IPS-20b (cell line): ENCODE measurements at regions not wholly inside any gene's neighbourhood (a gene's known extent, or its start where the extent isn't known, plus 50 kb on each side); places are given as distances from the start of the nearest gene placed in this dataset.
"Not testable (repeated sequence)": the region's sequence is repeated elsewhere in the genome, so short reads cannot be mapped to it uniquely, and the experiment has no call there.

Source experiments
- H3K27ac ChIP-seq: one replicate; pipeline ENCODE4 v1.5.1; 2013; ENCODE audit warnings: low read length
- H3K27me3 ChIP-seq: 2 replicates; pipeline ENCODE4 v1.6.1; 2013; ENCODE audit warnings: mild to moderate bottlenecking, low read length, inconsistent platforms; ENCODE audit not compliant: insufficient read depth
- H3K36me3 ChIP-seq: 2 replicates; pipeline ENCODE4 v1.6.1; 2013; ENCODE audit warnings: low read depth, mild to moderate bottlenecking, inconsistent platforms, low read length, moderate library complexity; ENCODE audit not compliant: insufficient read depth
- H3K4me1 ChIP-seq: 2 replicates; pipeline ENCODE4 v1.6.1; 2013; ENCODE audit warnings: mild to moderate bottlenecking, control low read depth, inconsistent platforms, low read length, moderate library complexity; ENCODE audit not compliant: insufficient read depth
- H3K4me3 ChIP-seq: 2 replicates; pipeline ENCODE4 v1.5.1; 2013; ENCODE audit warnings: mild to moderate bottlenecking, low read length, inconsistent platforms
- H3K9ac ChIP-seq: 2 replicates; pipeline ENCODE4 v1.6.1; 2013; ENCODE audit warnings: low read depth, mild to moderate bottlenecking, inconsistent platforms, low read length, moderate library complexity
- H3K9me3 ChIP-seq: 2 replicates; pipeline ENCODE4 v1.6.1; 2013; ENCODE audit warnings: mild to moderate bottlenecking, low read depth, low read length, inconsistent platforms; ENCODE audit not compliant: insufficient read depth

DNA sequence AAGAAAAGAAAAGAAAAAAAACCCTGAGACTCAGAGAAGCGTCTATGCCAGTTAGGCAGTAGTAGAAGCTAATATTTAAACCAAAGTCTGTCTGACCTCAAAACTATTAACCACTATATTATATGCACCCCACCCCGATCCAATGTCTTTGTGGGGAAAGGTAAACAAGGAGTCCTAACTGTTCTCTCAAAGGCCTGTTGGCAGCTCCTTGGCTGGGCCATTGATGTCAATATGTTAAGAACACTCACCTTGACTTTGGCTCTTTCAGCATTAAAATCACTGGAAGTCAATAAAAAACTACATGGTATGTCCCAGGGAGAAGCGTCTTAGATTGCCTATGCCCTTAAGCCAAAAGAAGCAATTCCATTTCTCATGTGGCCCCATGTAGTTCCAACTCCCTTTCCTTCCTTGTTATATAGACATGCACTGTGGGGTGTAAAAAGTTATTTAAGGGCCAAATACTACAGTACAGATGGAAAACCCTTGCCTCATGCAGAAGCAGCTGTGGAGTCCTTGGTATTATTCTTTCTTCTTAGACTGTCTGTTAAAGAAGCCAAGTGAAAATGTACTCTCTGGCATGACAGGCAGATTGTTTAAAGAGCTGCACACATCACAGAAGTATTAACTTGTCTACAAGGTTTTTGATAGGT, 308.6 kb upstream of the RPS23 start:
- Histone ChIP-seq H3K27me3 (no peaks in the 10 kb centered on the region), H3K9ac (no peak overlapping the region), H3K36me3 (peaks cover 8% of the 10 kb centered on the region; the same call in 1 of the 2 replicates), H3K4me1 (peaks cover 7% of the 10 kb centered on the region; the same call in 1 of the 2 replicates), H3K4me3 (no peak overlapping the region), H3K27ac (no peak overlapping the region), H3K9me3 (peaks cover 51% of the 10 kb centered on the region)

DNA sequence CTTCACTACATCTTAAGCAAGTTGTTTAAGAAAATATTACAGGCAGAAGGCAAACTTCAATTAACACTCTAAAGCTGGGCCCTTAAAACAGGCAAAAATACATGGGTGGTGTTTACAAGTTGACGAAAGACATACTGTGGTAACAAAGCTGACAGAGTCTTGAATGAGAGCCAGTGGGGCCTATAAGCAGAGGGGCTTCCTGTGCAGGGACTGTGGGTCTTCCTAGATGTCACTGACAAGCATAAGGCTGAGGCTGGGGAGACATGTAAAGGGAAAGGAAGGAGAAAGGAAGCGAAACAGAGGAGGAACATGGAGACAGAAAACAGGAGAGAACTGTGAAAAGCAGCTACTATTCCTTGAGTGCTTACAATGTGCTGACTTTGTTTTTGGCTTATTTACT, 308.0 kb upstream of the RPS23 start:
- Histone ChIP-seq H3K9me3 (peaks cover 51% of the 10 kb centered on the region), H3K36me3 (peaks cover 8% of the 10 kb centered on the region; the same call in 1 of the 2 replicates), H3K4me3 (no peak overlapping the region), H3K4me1 (peaks cover 3% of the 10 kb centered on the region; the same call in 1 of the 2 replicates), H3K27ac (no peak overlapping the region), H3K9ac (no peak overlapping the region), H3K27me3 (no peaks in the 10 kb centered on the region)

DNA sequence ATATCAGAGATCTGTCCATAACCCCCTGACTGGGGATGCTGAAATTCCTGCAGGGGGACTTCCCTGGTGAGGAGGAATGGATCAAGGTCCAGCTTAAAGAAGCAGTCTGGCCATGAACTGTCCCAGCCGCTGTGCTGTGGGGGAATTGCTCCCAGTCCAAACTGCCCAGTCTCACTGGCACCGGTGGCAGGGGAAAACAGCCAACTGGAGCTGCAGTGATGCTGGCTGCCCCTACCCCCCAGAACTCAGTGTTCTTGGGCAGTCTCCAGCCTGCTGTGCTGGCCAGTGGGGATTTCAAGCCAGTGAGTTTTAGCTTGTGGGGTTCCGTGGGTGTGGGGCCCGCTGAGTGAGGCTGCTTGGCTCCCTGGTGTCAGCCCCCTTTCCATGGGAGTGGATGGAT, 306.5 kb upstream of the RPS23 start:
- H3K27me3 ChIP-seq, result no peaks in the 10 kb centered on the region
- no peak overlapping the region for H3K27ac ChIP-seq
- no peak overlapping the region for H3K9ac ChIP-seq
- H3K4me1 ChIP-seq, result no peaks in the 10 kb centered on the region
- H3K9me3 ChIP-seq, result peaks cover 37% of the 10 kb centered on the region
- H3K36me3 ChIP-seq, result no peaks in the 10 kb centered on the region; the same call in 1 of the 2 replicates
- H3K4me3 ChIP-seq, result no peak overlapping the region

DNA sequence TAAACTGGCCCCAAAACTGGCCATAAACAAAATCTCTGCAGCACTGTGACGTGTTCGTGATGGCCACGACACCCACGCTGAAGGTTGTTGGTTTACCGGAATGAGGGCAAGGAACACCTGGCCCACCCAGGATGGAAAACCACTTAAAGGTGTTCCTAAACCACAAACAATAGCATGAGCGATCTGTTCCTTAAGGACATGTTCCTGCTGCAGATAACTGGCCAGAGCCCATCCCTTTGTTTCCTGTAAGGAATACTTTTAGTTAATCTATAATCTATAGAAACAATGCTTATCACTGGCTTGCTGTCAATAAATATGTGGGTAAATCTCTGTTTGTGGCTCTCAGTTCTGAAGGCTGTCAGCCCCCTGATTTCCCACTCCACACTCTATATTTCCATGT, 305.2 kb upstream of the RPS23 start:
- H3K27ac ChIP-seq, H3K4me1 ChIP-seq, H3K36me3 ChIP-seq, H3K9ac ChIP-seq, H3K27me3 ChIP-seq, H3K4me3 ChIP-seq: not testable (repeated sequence)
- H3K9me3 ChIP-seq, result peaks cover 26% of the 10 kb centered on the region; the same call in 1 of the 2 replicates

DNA sequence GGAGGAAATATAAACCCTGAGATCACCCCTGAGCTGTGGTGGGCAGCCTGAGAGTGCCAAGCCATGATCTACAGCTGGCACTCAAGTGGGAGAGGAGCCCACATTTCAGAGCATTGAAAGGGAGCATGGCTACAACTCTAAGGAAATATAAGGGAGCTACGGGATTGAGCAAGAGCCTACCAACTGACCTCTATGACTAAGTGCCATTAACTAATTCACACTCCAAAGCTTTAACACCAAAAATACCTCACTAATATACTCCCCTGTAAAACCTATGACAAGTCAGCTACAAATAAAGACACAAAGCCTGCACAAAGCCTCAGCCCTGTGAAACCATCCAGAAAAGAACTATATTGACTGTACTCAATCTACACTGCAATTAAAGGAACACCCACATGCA, 286.8 kb upstream of the RPS23 start:
- Histone ChIP-seq H3K9ac (no peak overlapping the region), H3K4me1 (no peaks in the 10 kb centered on the region), H3K27ac (no peak overlapping the region), H3K36me3 (no peaks in the 10 kb centered on the region), H3K9me3 (no peaks in the 10 kb centered on the region), H3K4me3 (no peak overlapping the region), H3K27me3 (no peaks in the 10 kb centered on the region)

DNA sequence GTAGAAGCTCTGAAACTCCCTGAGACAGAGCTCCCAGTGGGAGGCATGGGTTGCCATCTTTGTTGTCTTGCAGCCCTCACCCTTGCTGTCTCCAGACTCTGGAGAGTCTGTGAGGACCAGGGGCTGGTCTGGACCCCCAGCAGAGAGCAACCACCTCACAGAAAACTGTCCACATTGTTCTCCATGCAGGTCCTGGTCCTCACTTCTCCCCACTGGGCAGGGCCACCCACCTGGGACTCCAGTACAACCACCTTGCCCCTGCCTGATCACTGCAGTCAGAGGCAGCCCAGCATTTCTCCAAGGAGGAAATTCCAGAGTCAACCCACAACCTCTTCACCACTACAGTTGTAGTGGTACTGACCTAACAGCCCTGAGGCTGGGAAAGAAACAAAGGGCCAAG, 285.6 kb upstream of the RPS23 start:
- Histone ChIP-seq H3K27me3 (no peaks in the 10 kb centered on the region), H3K36me3 (no peaks in the 10 kb centered on the region), H3K4me3 (no peak overlapping the region), H3K9ac (no peak overlapping the region), H3K9me3 (no peaks in the 10 kb centered on the region), H3K4me1 (no peaks in the 10 kb centered on the region), H3K27ac (no peak overlapping the region)

DNA sequence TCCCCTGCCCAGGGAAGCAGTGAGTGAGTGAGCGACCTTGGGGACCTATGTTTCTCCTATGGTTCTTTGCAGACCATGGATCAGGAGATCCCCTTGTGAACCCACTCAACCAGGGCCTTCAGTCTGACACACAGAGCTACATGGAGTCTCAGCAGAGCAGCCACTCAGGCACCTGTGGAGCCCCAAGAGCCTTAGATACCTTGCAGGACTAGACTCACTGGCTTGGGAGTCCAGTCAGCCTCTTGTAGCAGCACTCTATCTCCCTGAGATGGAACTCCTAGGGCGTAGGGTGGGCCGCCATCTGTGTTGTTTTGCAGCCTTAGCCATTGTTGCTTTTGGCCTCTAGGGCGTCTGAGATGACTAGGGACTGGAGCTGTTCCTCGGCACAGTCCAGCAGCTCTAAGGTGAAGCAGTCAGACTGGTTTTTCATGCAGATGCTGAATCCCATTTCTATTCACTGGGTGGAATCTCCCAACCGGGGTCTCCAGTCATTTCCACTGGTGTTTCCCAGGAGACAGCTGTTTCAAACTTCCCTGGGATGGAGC, 284.6 kb upstream of the RPS23 start:
- Histone ChIP-seq H3K36me3 (no peaks in the 10 kb centered on the region), H3K27ac (no peak overlapping the region), H3K9me3 (no peaks in the 10 kb centered on the region; the same call in 1 of the 2 replicates), H3K4me1 (no peaks in the 10 kb centered on the region), H3K9ac (no peak overlapping the region), H3K4me3 (no peak overlapping the region), H3K27me3 (no peaks in the 10 kb centered on the region)

DNA sequence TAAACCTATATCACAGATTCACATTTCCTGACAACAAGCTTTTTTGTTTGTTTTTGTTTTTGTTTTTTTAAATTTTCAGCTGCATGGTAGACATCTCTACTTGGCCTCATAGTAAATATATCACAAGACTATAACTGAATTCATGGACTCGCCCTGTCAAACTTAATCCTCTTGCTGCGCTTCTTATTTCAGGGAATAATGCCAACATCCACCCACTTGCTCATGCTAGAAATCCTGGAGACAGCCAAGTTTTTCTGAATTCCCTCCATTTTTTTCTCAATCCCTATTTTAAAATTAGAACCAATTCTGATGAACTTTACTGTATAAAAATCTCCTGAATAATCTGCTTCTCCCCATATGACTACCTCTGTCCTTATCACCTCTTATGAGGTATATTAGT, 283.6 kb upstream of the RPS23 start:
- no peak overlapping the region for H3K9ac ChIP-seq
- no peaks in the 10 kb centered on the region for H3K4me1 ChIP-seq
- H3K9me3 ChIP-seq, result no peaks in the 10 kb centered on the region; the same call in 1 of the 2 replicates
- H3K4me3 ChIP-seq, result no peak overlapping the region
- H3K27ac ChIP-seq, result no peak overlapping the region
- H3K36me3 ChIP-seq, result no peaks in the 10 kb centered on the region
- H3K27me3 ChIP-seq, result no peaks in the 10 kb centered on the region

DNA sequence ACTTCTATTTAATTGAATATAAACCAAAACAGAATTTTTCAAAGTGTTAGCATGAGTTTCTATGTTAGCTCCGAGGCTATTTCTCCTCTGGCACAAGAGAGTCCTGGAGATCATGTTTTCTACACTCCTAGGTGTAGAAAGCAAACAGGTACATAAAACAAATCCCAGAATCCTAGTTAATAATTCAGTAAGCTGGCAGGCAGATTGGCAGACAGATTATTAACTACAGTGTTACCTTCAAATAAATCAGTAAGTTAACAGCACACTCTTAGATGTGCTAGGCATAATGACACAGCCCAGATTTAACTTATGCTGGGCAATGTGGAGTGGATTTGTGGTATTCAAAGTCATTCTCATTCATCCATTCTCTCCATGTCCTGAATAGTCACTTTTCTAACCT, 282.8 kb upstream of the RPS23 start:
- H3K4me3 ChIP-seq, result no peak overlapping the region

DNA sequence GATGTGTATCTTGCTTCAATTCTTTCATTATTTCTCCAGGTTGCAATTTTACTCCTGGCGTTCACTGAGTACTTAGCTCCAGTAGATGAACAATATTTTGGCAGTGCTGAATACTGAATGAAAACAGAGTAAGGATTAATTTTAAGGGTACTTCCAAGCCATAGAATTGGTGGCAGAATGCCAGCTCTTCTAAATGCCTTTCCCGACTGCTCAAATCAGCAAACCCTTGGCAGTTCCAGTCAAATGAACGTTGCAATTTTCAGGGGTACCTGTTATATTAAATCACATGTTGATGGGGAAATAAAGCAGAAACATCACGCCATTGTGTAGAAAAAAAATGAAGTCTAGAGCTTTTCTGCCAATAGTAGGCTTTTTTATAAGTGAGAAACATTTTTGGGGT, 282.4 kb upstream of the RPS23 start:
- Histone ChIP-seq H3K27me3 (no peaks in the 10 kb centered on the region), H3K4me1 (no peaks in the 10 kb centered on the region), H3K4me3 (no peak overlapping the region), H3K27ac (no peak overlapping the region), H3K9me3 (no peaks in the 10 kb centered on the region; the same call in 1 of the 2 replicates), H3K9ac (no peak overlapping the region), H3K36me3 (no peaks in the 10 kb centered on the region)

More for the DNA sequence above, 282.8 kb upstream of the RPS23 start:
- Histone ChIP-seq H3K9ac (no peak overlapping the region), H3K27me3 (no peaks in the 10 kb centered on the region), H3K36me3 (no peaks in the 10 kb centered on the region), H3K27ac (no peak overlapping the region), H3K4me1 (no peaks in the 10 kb centered on the region), H3K9me3 (no peaks in the 10 kb centered on the region; the same call in 1 of the 2 replicates)

DNA sequence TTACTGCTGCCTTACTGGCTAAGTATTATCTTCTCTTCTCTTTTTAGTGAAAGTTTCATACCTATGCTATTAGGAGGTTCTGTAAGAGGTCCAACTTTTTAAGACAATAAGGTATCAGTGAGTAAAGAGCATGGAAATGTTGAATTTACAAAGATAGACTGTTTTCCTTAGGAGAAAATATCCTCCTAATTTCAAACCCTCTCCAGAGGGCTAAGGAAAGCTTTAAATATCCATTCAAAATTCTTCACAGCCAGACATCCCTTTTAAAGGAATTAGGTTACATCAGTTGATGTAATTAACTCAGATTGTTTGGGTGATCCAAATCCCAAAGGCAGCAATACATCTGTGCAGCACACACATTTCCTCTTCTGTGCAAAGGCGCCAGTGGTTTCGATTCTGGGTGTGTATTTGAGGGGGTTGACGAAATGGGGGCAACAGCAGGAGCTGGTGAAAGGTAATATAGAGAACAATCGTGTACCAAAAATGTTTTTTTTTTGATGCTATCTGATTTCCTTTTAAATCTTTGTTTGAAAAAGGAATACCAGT, 273.8 kb upstream of the RPS23 start:
- Histone ChIP-seq H3K4me3 (no peak overlapping the region), H3K27me3 (no peaks in the 10 kb centered on the region), H3K4me1 (peaks cover 3% of the 10 kb centered on the region; the same call in 1 of the 2 replicates), H3K9ac (no peak overlapping the region), H3K9me3 (no peaks in the 10 kb centered on the region), H3K36me3 (no peaks in the 10 kb centered on the region), H3K27ac (no peak overlapping the region)

DNA sequence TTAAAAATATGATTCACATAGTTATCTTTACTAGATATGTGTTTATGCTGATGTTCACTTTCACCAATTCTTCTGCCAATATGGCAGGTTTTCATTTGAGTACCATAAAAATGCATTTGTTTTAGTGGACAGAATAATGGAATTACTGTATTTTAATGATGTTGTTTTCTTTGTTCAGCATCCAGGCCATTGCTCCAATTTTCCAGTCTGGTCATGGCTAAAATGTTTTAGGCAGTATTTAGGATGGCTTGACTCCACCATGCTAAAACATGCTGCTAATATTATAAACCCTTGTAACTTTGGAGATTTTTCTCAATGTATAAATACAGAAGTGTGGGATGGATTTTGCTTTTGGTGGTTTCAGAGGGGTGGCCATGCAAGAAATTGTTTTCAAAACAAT, 273.0 kb upstream of the RPS23 start:
- Histone ChIP-seq H3K9me3 (no peaks in the 10 kb centered on the region), H3K9ac (no peak overlapping the region), H3K36me3 (no peaks in the 10 kb centered on the region), H3K27ac (no peak overlapping the region), H3K4me1 (peaks cover 3% of the 10 kb centered on the region; the same call in 1 of the 2 replicates), H3K27me3 (no peaks in the 10 kb centered on the region), H3K4me3 (no peak overlapping the region)
